ENCODE measurements at regions not wholly inside any gene's neighbourhood (a gene's known extent, or its start where the extent isn't known, plus 50 kb on each side); places are given as distances from the start of the nearest gene placed in this dataset.

GRCh38 chr18:29560270-29560669, 1383.3 kb upstream of the CDH2 start:
- TF ChIP-seq CTCF (IDR thresholded peaks at IDR 0.05): no peak
- no peak for TF ChIP-seq POLR2A (IDR thresholded peaks at IDR 0.05)
